Right lobe of liver (tissue), 4 donors: ENCODE measurements at regions not wholly inside any gene's neighbourhood (a gene's known extent, or its start where the extent isn't known, plus 50 kb on each side); places are given as distances from the start of the nearest gene placed in this dataset.

Source experiments
- POLR2A ChIP-seq: fragments of 450-650 bp; IDR thresholded peaks from one replicate; pipeline ENCODE4 v1.6.1; 2017; ENCODE audit warnings: antibody characterized with exemption, mild to moderate bottlenecking
- TF ChIP-seq, protein P1 (sequence below), 4 donors: fragments of 200-600 bp in 3 of 4; fragments of 450-650 bp in 1 of 4; IDR thresholded peaks; one replicate each; pipeline versions ENCODE4 v1.5.1 to v1.8.0; 2016 to 2022; ENCODE audit warnings: antibody characterized with exemption in 4 of 4, mild to moderate bottlenecking in 2 of 4
- donor health status: DM: no; HTN: no; CAD: no.
- donor health status: DM: no; HTN: no; CAD: no.
- donor health status: DM: no; HTN: yes; CAD: no.

GRCh38 chr14:105951399-105951798 lies 425.0 kb downstream of the TMEM121 start:
- TF ChIP-seq, protein P1, sequence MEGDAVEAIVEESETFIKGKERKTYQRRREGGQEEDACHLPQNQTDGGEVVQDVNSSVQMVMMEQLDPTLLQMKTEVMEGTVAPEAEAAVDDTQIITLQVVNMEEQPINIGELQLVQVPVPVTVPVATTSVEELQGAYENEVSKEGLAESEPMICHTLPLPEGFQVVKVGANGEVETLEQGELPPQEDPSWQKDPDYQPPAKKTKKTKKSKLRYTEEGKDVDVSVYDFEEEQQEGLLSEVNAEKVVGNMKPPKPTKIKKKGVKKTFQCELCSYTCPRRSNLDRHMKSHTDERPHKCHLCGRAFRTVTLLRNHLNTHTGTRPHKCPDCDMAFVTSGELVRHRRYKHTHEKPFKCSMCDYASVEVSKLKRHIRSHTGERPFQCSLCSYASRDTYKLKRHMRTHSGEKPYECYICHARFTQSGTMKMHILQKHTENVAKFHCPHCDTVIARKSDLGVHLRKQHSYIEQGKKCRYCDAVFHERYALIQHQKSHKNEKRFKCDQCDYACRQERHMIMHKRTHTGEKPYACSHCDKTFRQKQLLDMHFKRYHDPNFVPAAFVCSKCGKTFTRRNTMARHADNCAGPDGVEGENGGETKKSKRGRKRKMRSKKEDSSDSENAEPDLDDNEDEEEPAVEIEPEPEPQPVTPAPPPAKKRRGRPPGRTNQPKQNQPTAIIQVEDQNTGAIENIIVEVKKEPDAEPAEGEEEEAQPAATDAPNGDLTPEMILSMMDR (IDR thresholded peaks at IDR 0.05), result no peak
- no peak for TF ChIP-seq POLR2A
